ENCODE measurements at regions not wholly inside any gene's neighbourhood (a gene's known extent, or its start where the extent isn't known, plus 50 kb on each side); places are given as distances from the start of the nearest gene placed in this dataset.

GRCh38 chr12:92553389-92553788 is 149.4 kb upstream of the PLEKHG7 start:
- no peak overlapping the region for H3K27ac ChIP-seq (ENCODE audit: low read depth, low read length)
- no peaks in the 10 kb centered on the region for H3K36me3 ChIP-seq (ENCODE audit: insufficient read depth, low read length)
- no peaks in the 10 kb centered on the region for H3K9me3 ChIP-seq (ENCODE audit: low read depth, low read length)
- H4K20me1 ChIP-seq (ENCODE audit: insufficient read depth, low read length): no peaks in the 10 kb centered on the region
- H3K27me3 ChIP-seq (ENCODE audit: insufficient read depth, low read length): no peaks in the 10 kb centered on the region
- H2AFZ ChIP-seq (ENCODE audit: low read length): peak overlapping the region; percentile 52
- peaks cover 11% of the 10 kb centered on the region for H3K4me1 ChIP-seq (ENCODE audit: insufficient read depth, low read length)
- no peak overlapping the region for H3K4me3 ChIP-seq (ENCODE audit: insufficient read depth, low read length)
- H3K4me2 ChIP-seq (ENCODE audit: insufficient read depth, low read length): no peak overlapping the region
- TF ChIP-seq CTCF (IDR thresholded peaks at IDR 0.05; ENCODE audit: extremely low read depth, low read depth, low read length): no peak
- no peak for DNase-seq (ENCODE audit: insufficient read length, low spot score, missing footprints)
- no peaks in the 10 kb centered on the region for H3K79me2 ChIP-seq (ENCODE audit: insufficient read depth, low read length)

GRCh38 chr12:92552412-92553108 is 150.2 kb upstream of the PLEKHG7 start:
- Histone ChIP-seq H3K79me2 (ENCODE audit: insufficient read depth, low read length) (no peaks in the 10 kb centered on the region), H3K4me1 (ENCODE audit: insufficient read depth, low read length) (peaks cover 11% of the 10 kb centered on the region), H3K4me2 (ENCODE audit: insufficient read depth, low read length) (no peak overlapping the region), H3K27me3 (ENCODE audit: insufficient read depth, low read length) (no peaks in the 10 kb centered on the region), H4K20me1 (ENCODE audit: insufficient read depth, low read length) (no peaks in the 10 kb centered on the region), H3K4me3 (ENCODE audit: insufficient read depth, low read length) (no peak overlapping the region), H3K9me3 (ENCODE audit: low read depth, low read length) (no peaks in the 10 kb centered on the region), H3K27ac (ENCODE audit: low read depth, low read length) (no peak overlapping the region), H3K36me3 (ENCODE audit: insufficient read depth, low read length) (no peaks in the 10 kb centered on the region), H2AFZ (ENCODE audit: low read length) (no peak overlapping the region)
- DNase-seq (ENCODE audit: insufficient read length, low spot score, missing footprints): no peak
- TF ChIP-seq CTCF (IDR thresholded peaks at IDR 0.05; ENCODE audit: extremely low read depth, low read depth, low read length): no peak

GRCh38 chr12:92551853-92552397 is 150.9 kb upstream of the PLEKHG7 start:
- Histone ChIP-seq H4K20me1 (ENCODE audit: insufficient read depth, low read length) (no peaks in the 10 kb centered on the region), H3K27ac (ENCODE audit: low read depth, low read length) (no peak overlapping the region), H3K27me3 (ENCODE audit: insufficient read depth, low read length) (no peaks in the 10 kb centered on the region), H2AFZ (ENCODE audit: low read length) (no peak overlapping the region), H3K4me3 (ENCODE audit: insufficient read depth, low read length) (no peak overlapping the region), H3K4me2 (ENCODE audit: insufficient read depth, low read length) (no peak overlapping the region), H3K36me3 (ENCODE audit: insufficient read depth, low read length) (no peaks in the 10 kb centered on the region), H3K4me1 (ENCODE audit: insufficient read depth, low read length) (peaks cover 11% of the 10 kb centered on the region), H3K79me2 (ENCODE audit: insufficient read depth, low read length) (no peaks in the 10 kb centered on the region), H3K9me3 (ENCODE audit: low read depth, low read length) (no peaks in the 10 kb centered on the region)
- DNase-seq (ENCODE audit: insufficient read length, low spot score, missing footprints): no peak
- TF ChIP-seq CTCF (IDR thresholded peaks at IDR 0.05; ENCODE audit: extremely low read depth, low read depth, low read length): no peak

- peaks cover 11% of the 10 kb centered on the region for H3K4me1 ChIP-seq (ENCODE audit: insufficient read depth, low read length)
- DNase-seq (ENCODE audit: insufficient read length, low spot score, missing footprints): no peak
- no peaks in the 10 kb centered on the region for H3K27me3 ChIP-seq (ENCODE audit: insufficient read depth, low read length)
- no peaks in the 10 kb centered on the region for H3K79me2 ChIP-seq (ENCODE audit: insufficient read depth, low read length)
- no peak overlapping the region for H3K27ac ChIP-seq (ENCODE audit: low read depth, low read length)
- no peaks in the 10 kb centered on the region for H3K9me3 ChIP-seq (ENCODE audit: low read depth, low read length)
- TF ChIP-seq CTCF (IDR thresholded peaks at IDR 0.05; ENCODE audit: extremely low read depth, low read depth, low read length): no peak
- no peak overlapping the region for H2AFZ ChIP-seq (ENCODE audit: low read length)
- no peak overlapping the region for H3K4me2 ChIP-seq (ENCODE audit: insufficient read depth, low read length)
- no peaks in the 10 kb centered on the region for H4K20me1 ChIP-seq (ENCODE audit: insufficient read depth, low read length)
- no peaks in the 10 kb centered on the region for H3K36me3 ChIP-seq (ENCODE audit: insufficient read depth, low read length)
- no peak overlapping the region for H3K4me3 ChIP-seq (ENCODE audit: insufficient read depth, low read length)
Measured at GRCh38 chr12:92551210-92551609, 151.6 kb upstream of the PLEKHG7 start.

Measured in osteoblast (primary cell).